ENCODE measurements at regions not wholly inside any gene's neighbourhood (a gene's known extent, or its start where the extent isn't known, plus 50 kb on each side); places are given as distances from the start of the nearest gene placed in this dataset.
"Not testable (repeated sequence)": the region's sequence is repeated elsewhere in the genome, so short reads cannot be mapped to it uniquely, and the experiment has no call there.

- H2AK9ac ChIP-seq (replicated peaks; ENCODE audit: low read depth, low read length, poor library complexity); H3K27me3 ChIP-seq (ENCODE audit: control insufficient read depth, insufficient read depth, low read length); H3K4ac ChIP-seq (ENCODE audit: low read depth, low read length); ATAC-seq (ENCODE audit: low read depth); H3K36me3 ChIP-seq (ENCODE audit: control insufficient read depth, insufficient read depth, low read length); dilution Hi-C loops (cut with HindIII; ENCODE audit: low sequenced_read_pairs, unreplicated experiment); H3K14ac ChIP-seq (replicated peaks; ENCODE audit: low read depth, low read length); H2AFZ ChIP-seq (replicated peaks; ENCODE audit: low read length, poor library complexity); DNase-seq; H2BK15ac ChIP-seq (ENCODE audit: low read depth, low read length); H3K4me1 ChIP-seq (ENCODE audit: control insufficient read depth, insufficient read depth, low read length); H3K79me1 ChIP-seq (ENCODE audit: low read depth in 1 of 2, low read length in 2 of 2); H4K91ac ChIP-seq (ENCODE audit: insufficient read depth, low read depth, low read length); BruUV-seq (replicated peaks); H3K4me2 ChIP-seq (ENCODE audit: low read depth, low read length); H4K5ac ChIP-seq (ENCODE audit: low read depth, low read length); POLR2A ChIA-PET (ENCODE audit: unreplicated experiment); H3K18ac ChIP-seq (ENCODE audit: low read depth, low read length); H3K23ac ChIP-seq (ENCODE audit: low read depth, low read length); H3K27ac ChIP-seq (ENCODE audit: insufficient read depth, low read length); H3K4me3 ChIP-seq (ENCODE audit: insufficient read depth, low read depth, low read length); intact Hi-C loops (cut with micrococcal nuclease); H2BK5ac ChIP-seq (ENCODE audit: low read depth, low read length, poor library complexity, severe bottlenecking); CTCF ChIA-PET; H2BK20ac ChIP-seq (ENCODE audit: low read depth, low read length); H4K8ac ChIP-seq (ENCODE audit: low read depth in 2 of 2, low read length in 2 of 2); H3K56ac ChIP-seq (ENCODE audit: extremely low read depth, insufficient read depth, low read length); H3K9ac ChIP-seq (ENCODE audit: low read depth, low read length); H2BK120ac ChIP-seq (ENCODE audit: low read depth, low read length); H4K20me1 ChIP-seq (ENCODE audit: insufficient read depth, low read length); H3K9me1 ChIP-seq (ENCODE audit: insufficient read depth, low read length); in situ Hi-C loops (cut with MboI; ENCODE audit: low sequenced_read_pairs); H2AK5ac ChIP-seq (ENCODE audit: low read depth, low read length): not testable (repeated sequence)
- peaks cover 11% of the 10 kb centered on the region for H3K9me3 ChIP-seq (ENCODE audit: control insufficient read depth, insufficient read depth, low read length)
- 14% methylated on average over 1 of the region's 1 CpG; no CpG with 5 or more reads in 1 of the 2 experiments for WGBS, 2 experiments (ENCODE audit: extremely low coverage in 2 of 2, insufficient read length in 1 of 2)
Measured at GRCh38 chr2:240262578-240262977, 122.1 kb upstream of the OTOS start.

All from IMR-90 (cell line).